ENCODE measurements at regions not wholly inside any gene's neighbourhood (a gene's known extent, or its start where the extent isn't known, plus 50 kb on each side); places are given as distances from the start of the nearest gene placed in this dataset.

DNA sequence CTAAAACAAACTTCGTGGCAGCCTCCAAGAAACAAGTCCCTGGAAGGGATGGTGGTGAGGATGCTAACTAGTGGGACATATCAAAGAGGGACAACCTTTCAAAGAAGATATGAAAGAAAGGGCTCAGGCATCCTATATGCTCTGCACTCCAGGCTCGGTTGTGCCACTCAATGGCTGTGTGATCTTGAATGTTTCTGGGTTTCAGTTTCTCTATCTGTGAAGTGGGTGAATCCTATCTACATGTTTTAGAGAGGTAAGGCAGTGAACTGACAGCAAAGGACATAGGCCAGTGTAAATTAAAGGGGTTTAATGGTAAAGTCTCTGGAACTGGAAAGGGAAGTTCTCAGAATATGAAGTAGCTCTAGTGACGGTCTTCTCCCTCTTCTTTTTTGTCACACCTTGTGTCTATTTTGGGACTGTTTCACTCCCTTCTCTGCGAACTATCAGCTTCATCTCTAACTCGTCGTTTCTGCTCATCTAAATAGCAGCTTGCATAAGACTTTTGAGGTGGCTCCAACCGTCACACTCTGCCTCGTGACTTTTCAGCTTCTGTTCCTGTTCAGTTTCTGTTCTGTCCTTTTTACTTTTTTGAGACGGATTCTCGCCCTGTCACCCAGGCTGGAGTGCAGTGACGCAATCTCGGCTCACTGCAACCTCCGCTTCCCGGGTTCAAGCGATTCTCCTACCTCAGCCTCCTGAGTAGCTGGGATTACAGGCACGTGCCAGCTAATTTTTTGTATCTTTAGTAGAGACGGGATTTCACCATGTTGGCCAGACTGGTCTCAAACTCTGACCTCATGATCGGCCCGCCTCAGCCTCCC lies 273.6 kb downstream of the SUDS3 start:
- TF ChIP-seq, protein P1, sequence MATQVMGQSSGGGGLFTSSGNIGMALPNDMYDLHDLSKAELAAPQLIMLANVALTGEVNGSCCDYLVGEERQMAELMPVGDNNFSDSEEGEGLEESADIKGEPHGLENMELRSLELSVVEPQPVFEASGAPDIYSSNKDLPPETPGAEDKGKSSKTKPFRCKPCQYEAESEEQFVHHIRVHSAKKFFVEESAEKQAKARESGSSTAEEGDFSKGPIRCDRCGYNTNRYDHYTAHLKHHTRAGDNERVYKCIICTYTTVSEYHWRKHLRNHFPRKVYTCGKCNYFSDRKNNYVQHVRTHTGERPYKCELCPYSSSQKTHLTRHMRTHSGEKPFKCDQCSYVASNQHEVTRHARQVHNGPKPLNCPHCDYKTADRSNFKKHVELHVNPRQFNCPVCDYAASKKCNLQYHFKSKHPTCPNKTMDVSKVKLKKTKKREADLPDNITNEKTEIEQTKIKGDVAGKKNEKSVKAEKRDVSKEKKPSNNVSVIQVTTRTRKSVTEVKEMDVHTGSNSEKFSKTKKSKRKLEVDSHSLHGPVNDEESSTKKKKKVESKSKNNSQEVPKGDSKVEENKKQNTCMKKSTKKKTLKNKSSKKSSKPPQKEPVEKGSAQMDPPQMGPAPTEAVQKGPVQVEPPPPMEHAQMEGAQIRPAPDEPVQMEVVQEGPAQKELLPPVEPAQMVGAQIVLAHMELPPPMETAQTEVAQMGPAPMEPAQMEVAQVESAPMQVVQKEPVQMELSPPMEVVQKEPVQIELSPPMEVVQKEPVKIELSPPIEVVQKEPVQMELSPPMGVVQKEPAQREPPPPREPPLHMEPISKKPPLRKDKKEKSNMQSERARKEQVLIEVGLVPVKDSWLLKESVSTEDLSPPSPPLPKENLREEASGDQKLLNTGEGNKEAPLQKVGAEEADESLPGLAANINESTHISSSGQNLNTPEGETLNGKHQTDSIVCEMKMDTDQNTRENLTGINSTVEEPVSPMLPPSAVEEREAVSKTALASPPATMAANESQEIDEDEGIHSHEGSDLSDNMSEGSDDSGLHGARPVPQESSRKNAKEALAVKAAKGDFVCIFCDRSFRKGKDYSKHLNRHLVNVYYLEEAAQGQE (IDR thresholded peaks at IDR 0.05; ENCODE audit: insufficient read depth in 1 of 2, low read depth in 2 of 2, low read length in 2 of 2) = no peak
- TF ChIP-seq FOXP2 (optimal IDR thresholded peaks at IDR 0.05; ENCODE audit: borderline replicate concordance, extremely low read depth, extremely low read length, insufficient read depth) (no peak), TAF1 (IDR thresholded peaks at IDR 0.05; ENCODE audit: borderline replicate concordance, insufficient read depth, low read length) (no peak), POLR2AphosphoS5 (IDR thresholded peaks at IDR 0.05; ENCODE audit: low read depth, low read length) (no peak), SIN3A (IDR thresholded peaks at IDR 0.05; ENCODE audit: borderline replicate concordance, insufficient read depth, low read length) (no peak)

DNA sequence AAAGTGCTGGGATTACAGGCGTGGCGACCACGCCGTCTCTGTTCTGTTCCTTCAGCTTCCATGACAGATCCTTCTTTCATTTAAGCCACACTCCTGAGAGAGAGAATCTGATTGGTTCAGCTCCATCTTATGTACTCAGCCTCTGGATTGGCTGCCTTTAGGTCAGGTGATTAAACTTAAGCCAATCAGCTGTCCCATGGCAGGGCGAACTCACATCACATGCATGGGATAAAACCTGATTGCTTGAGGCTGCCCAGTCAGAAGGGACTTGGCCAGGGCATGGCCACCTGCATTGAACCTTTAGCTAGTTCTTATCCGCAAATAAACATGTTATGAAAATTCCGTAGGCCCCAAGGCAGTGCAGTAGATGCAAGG lies 274.2 kb downstream of the SUDS3 start:
- no peak for TF ChIP-seq SIN3A (IDR thresholded peaks at IDR 0.05; ENCODE audit: borderline replicate concordance, insufficient read depth, low read length)
- TF ChIP-seq FOXP2 (optimal IDR thresholded peaks at IDR 0.05; ENCODE audit: borderline replicate concordance, extremely low read depth, extremely low read length, insufficient read depth) = no peak

DNA sequence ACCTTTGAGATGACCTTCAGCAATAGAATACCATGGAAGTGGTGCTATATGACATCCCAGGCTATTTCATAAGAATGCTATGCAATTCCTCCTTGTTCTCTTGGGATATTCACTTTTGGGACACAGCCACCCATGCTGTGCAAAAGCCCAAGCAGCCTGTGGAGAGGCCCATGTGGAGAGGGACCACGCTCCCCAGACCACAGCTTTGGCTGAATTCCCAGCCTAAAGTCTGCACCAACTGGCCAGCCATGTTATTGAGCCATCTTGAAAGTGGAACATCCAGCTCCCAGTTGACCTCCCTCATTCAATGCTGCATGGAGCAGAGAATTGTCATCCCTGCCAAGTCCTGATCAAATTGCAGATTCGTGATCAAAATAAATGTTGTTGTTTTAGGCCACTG lies 275.1 kb downstream of the SUDS3 start:
- TF ChIP-seq, protein P1 (IDR thresholded peaks at IDR 0.05; ENCODE audit: insufficient read depth in 1 of 2, low read depth in 2 of 2, low read length in 2 of 2) = no peak
- TF ChIP-seq POLR2AphosphoS5 (IDR thresholded peaks at IDR 0.05; ENCODE audit: low read depth, low read length) (no peak), TAF1 (IDR thresholded peaks at IDR 0.05; ENCODE audit: borderline replicate concordance, insufficient read depth, low read length) (no peak), SIN3A (IDR thresholded peaks at IDR 0.05; ENCODE audit: borderline replicate concordance, insufficient read depth, low read length) (no peak), FOXP2 (optimal IDR thresholded peaks at IDR 0.05; ENCODE audit: borderline replicate concordance, extremely low read depth, extremely low read length, insufficient read depth) (no peak)

DNA sequence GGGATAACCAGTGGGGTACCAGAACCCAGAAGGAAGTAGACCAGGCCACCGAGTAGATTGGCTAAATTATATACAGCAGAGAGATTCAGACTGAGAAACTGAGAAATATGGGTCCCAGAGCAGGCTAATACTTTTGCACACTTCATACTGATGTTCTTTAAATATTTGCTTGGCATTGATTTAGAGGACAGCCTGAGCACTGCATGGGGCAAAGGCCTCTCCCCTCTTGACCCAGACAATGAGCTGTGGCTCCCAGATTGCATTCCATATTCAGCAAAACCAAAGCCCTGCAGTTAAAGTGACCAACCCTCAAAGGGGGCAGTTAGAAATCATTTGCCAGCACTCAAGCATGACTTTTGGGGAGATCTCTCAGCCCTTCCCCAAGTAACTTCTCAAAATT lies 279.2 kb downstream of the SUDS3 start:
- TF ChIP-seq POLR2AphosphoS5 (IDR thresholded peaks at IDR 0.05; ENCODE audit: low read depth, low read length) (no peak), FOXP2 (optimal IDR thresholded peaks at IDR 0.05; ENCODE audit: borderline replicate concordance, extremely low read depth, extremely low read length, insufficient read depth) (no peak), SIN3A (IDR thresholded peaks at IDR 0.05; ENCODE audit: borderline replicate concordance, insufficient read depth, low read length) (no peak), TAF1 (IDR thresholded peaks at IDR 0.05; ENCODE audit: borderline replicate concordance, insufficient read depth, low read length) (no peak)
- TF ChIP-seq, protein P1 (IDR thresholded peaks at IDR 0.05; ENCODE audit: insufficient read depth in 1 of 2, low read depth in 2 of 2, low read length in 2 of 2) = no peak

DNA sequence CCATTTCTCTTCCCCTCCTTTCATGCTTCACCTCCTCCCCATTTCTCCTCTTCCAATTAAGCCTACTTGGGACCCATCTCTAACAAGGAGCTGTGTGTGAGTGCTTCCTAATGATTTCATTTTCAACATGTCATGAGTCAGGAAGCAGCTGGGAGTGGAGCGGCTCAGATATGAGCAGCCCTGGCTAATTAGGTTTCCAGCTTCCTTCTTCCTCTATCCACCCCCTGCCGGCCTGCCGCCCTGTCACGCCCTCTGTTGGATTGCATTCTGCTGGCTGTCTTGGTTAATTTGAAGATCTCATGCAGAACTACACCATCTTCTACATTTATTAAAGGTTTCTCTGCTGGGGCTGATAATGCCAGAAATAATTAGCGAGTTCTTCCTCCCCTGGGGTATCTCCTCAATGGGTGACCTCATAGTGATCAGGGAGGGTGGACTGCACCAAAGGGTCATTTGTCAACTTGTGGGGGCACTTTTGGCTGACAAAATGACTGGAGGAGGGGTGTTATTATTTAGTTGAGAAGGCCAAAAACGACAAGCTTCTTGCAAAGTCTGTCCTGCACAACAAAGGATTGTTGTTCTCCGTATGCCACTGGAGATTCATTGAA lies 300.9 kb upstream of the SRRM4 start:
- TF ChIP-seq FOXP2 (optimal IDR thresholded peaks at IDR 0.05; ENCODE audit: borderline replicate concordance, extremely low read depth, extremely low read length, insufficient read depth) = no peak
- TF ChIP-seq, protein P1 (IDR thresholded peaks at IDR 0.05; ENCODE audit: insufficient read depth in 1 of 2, low read depth in 2 of 2, low read length in 2 of 2) = no peak
